Stimulated activated naive CD8-positive, alpha-beta T cell treated with anti-CD3 and anti-CD28 coated beads, Interleukin-15, Interleukin-2, amounts not matched to agents 100 U/mL and 50 U/mL, for 24 hours (primary cell): ENCODE measurements at regions not wholly inside any gene's neighbourhood (a gene's known extent, or its start where the extent isn't known, plus 50 kb on each side); places are given as distances from the start of the nearest gene placed in this dataset.
"Not testable (repeated sequence)": the region's sequence is repeated elsewhere in the genome, so short reads cannot be mapped to it uniquely, and the experiment has no call there.

Source experiments
- ATAC-seq: fragments of 150-1000 bp; cut with Tn5 transposase; one replicate; pipeline ENCODE4 v1.10.0; 2021
- DNase-seq: peaks from one replicate; pipeline ENCODE4 v3.0.0; 2021

DNA sequence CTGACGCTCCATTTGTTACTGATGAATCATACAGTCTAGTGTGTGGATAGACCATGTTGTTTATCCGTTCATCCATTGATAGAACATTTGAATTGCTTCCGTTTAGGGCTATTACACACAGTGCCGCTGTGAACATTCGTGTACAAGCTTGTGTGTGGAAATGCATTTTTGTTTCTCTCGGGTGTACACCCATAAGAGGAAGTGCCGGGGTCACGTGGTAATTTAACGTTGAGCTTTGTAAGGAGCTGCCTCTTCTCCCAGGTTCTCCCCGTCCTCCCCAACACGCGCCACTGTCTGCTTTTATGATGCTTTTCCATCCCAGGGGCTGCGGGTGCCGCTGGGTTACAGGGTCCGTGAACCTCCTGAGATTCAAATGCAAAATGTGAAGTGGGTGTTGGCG is 142.3 kb downstream of the IGLL1 start:
- no peak for ATAC-seq
- no peak for DNase-seq

DNA sequence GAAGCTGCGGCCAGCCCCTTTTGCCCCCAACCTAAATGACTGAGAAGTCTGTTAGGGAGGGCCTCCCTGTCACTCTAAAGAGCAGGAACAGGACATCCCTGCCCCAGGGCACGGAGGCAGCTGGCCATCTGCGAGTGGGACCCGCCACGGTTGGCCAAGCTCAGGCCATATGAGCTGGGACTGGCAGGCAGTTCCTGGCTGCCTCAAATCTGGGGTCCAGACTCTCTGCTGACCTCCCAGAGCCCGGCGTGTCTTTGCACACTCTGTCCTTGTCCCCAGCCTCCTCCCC is 143.0 kb downstream of the IGLL1 start:
- ATAC-seq, DNase-seq: not testable (repeated sequence)

GRCh38 chr22:23436354-23437106 is 143.6 kb downstream of the IGLL1 start:
- not testable (repeated sequence) for DNase-seq, ATAC-seq

DNA sequence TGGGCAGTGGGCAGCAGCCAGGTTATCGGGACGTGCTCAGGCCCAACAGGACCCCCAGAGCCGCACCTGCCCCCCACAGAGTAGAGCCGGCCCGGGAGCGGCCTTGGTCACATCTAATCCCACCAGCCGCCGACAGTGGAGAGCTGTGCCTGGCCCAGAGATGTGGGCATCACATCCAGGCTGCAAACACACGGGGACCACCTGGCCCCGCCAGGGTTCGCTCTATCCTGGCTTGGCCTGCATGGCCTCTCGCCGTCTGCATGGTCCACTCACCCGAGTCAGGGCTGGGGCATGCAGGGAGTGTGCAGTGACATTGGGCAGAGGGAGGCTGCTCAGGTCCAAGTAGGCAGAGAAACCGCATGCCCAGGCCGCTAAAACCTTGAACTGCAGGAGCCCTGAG is 144.9 kb downstream of the IGLL1 start:
- ATAC-seq, DNase-seq: not testable (repeated sequence)

- DNase-seq, ATAC-seq: not testable (repeated sequence)
Observed at GRCh38 chr22:23434198-23434830, 145.8 kb downstream of the IGLL1 start.

DNA sequence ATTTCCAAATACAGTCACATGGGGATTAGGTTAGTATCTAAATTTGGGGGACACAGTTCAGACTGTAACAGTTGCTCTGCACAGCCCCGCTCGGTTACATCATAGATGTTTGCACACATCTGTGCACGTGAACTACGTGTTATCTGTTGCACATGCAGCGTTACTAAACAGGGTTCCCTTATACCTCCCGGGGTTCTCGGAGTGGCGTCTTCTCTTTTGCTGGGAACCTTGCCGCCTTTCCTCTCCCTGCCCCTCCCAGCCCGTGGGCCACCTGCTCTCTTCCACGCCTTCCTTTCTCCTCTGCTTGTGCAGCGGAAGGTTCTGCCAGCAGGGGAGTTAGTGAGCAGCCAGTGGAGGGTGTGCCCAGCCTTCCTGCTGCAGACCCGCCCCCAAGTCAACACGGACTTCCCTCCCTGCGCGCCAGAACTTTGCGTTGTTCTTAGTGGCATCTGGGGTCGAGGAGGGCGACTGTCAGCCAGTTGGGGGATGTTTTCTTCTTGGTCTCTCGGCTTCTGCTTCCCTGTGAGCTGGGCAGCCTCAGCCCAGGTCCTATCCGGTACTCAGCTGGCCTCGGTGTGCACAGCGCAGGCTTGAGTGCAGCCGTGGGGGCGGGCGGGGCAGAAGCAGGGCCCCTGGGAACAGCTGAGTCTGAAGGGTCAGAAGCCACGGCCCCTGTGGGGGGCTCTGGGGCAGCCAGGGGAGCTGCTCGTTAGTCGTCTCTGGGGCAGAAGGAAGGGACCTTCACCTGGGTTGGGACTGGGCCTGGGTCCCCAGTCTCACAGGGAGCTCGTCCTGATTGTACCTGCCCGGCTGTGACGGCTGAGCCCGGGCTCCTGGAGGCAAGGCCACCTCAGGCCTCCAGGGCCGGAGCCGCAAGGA is 146.7 kb downstream of the IGLL1 start:
- peak; percentile 91 for ATAC-seq
- peak; percentile 46 for DNase-seq

- not testable (repeated sequence) for DNase-seq, ATAC-seq
Observed at GRCh38 chr22:23432719-23433118, 147.4 kb downstream of the IGLL1 start.

DNA sequence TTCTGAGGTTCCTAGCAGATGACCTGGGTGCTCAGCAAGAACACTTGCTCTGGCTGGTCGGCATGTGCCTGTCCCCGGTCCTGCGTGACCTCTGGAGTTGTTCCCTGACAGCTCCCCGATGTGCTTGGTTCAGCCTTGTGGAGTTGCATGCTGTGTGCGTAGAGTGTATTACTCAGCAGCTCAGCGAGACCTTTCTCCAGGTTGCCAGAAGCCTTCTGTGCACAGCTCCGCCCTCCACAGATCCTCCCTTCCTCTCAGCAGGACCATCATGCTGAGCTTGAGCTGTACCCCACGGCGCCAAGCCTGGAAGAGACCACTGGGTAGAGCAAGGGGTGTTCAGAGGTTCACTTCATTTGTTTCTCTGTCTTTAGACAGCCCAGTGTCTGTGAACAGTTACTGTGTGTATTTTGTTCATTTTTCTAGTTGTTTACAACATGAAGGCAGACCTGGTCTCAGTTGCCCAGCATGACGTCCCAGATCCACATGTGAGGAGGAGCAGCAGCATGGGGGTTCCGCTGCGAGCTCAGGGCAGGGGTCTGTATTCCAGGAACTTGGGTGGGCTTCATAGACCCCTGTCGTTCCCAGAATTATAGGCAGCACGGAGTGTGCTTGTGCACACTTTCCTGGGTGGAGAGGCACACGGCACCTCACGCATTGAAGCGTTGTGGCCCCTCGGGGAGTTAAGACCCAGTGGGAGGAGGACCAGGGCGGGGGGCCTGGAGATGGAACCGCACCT is 148.6 kb downstream of the IGLL1 start:
- no peak for ATAC-seq
- DNase-seq = no peak

DNA sequence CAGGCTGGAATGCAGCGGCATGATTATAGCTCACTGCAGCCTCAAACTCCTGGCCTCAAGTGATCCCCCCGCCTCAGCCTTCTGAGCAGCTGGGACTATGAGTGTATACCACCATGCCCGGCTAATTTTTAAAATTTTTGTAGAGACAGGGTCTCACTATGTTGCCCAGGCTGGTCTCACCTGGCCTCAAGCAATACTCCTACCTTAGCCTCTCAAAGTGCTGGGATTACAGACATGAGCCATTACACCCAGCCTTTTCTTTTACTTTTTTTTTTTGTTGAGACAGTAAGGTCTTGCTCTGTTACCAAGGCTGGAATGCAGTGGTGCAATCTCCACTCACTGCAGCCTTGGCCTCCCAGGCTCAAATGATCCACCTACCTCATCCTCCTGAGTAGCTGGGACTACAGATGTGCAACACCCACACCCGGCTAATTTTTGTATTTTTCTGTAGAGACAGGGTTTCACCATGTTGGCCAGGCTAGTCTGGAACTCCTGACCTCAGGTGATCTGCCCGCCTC is 155.5 kb downstream of the IGLL1 start:
- ATAC-seq, DNase-seq: not testable (repeated sequence)

GRCh38 chr22:23424031-23424430 is 156.1 kb downstream of the IGLL1 start:
- DNase-seq (no peak), ATAC-seq (no peak)

GRCh38 chr22:23422281-23422680 is 157.8 kb downstream of the IGLL1 start:
- DNase-seq, ATAC-seq: not testable (repeated sequence)

- DNase-seq = not testable (repeated sequence)
Observed at GRCh38 chr22:23421300-23421699, 158.8 kb downstream of the IGLL1 start.

DNA sequence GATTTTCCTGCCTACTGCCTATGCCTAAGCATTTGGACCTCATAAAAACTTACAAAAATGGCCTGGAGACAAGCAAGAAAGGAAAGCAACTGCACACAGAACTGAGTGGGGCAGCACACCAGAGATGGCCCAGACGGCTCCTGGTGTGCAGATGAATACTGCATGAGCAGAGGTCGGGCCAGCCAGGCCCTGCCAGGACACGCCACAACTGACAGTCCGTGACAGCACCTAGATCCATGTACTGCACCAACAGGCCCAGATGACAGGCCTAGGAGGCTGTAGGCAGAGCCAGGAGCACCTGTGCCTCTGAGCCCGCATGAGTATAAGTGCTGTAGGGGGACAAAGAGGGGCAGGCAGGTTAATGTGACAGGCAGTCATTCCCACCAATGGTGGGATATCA is 160.2 kb downstream of the IGLL1 start:
- no peak for DNase-seq
- ATAC-seq = no peak

More at GRCh38 chr22:23421300-23421699, 158.8 kb downstream of the IGLL1 start:
- ATAC-seq = not testable (repeated sequence)

- DNase-seq (no peak), ATAC-seq (no peak)
Observed at GRCh38 chr22:23419171-23419570, 160.9 kb downstream of the IGLL1 start.

GRCh38 chr22:23418159-23418788 is 161.8 kb downstream of the IGLL1 start:
- ATAC-seq (no peak), DNase-seq (no peak)

GRCh38 chr22:23417327-23417726 is 162.8 kb downstream of the IGLL1 start:
- not testable (repeated sequence) for DNase-seq, ATAC-seq

GRCh38 chr22:23416169-23416690 is 163.9 kb downstream of the IGLL1 start:
- ATAC-seq = not testable (repeated sequence)

GRCh38 chr22:23415490-23415851 is 164.6 kb downstream of the IGLL1 start:
- ATAC-seq = no peak
- DNase-seq = no peak

More at GRCh38 chr22:23416169-23416690, 163.9 kb downstream of the IGLL1 start:
- not testable (repeated sequence) for DNase-seq

DNA sequence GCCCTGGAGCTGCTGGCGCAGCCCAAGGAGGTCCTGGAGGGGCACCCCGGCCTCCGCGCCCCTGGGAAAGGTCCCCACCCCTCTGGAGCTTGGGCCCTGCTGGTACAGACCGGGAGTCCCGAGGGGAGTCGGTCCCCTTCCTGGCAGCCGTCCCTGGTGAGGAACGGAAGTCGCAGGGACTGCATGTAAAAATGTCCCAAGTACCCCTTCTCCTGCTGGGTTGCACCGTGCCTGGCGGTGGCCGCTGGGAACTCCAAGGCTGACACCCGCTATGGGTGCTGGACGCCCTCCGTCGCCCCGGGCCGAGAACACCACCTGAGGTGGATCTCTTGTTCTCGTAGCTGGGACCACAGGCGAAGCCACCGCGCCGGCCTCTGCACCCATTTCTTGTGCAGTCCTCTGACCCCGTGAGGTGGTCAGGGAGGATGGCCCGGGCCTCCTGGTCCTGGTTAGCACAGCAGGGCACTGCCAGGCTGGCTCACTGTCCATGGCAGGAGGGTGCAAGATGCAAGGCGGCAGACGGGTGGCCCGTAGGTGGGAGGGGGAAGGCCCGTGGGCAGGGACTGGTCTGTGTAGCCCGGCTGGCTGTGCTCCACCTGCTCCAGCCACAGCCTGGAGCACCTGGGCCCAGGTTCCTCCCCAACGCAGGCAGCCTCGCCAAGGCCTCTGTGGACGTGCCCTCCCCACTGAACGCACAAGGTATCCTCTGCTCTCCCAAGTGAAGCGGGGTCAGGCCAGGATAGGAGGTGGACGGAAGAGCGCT is 165.2 kb downstream of the IGLL1 start:
- DNase-seq (no peak), ATAC-seq (no peak)

GRCh38 chr22:23411739-23412138 is 168.4 kb downstream of the IGLL1 start:
- ATAC-seq (no peak), DNase-seq (no peak)
